ENCODE measurements at regions not wholly inside any gene's neighbourhood (a gene's known extent, or its start where the extent isn't known, plus 50 kb on each side); places are given as distances from the start of the nearest gene placed in this dataset.

DNA sequence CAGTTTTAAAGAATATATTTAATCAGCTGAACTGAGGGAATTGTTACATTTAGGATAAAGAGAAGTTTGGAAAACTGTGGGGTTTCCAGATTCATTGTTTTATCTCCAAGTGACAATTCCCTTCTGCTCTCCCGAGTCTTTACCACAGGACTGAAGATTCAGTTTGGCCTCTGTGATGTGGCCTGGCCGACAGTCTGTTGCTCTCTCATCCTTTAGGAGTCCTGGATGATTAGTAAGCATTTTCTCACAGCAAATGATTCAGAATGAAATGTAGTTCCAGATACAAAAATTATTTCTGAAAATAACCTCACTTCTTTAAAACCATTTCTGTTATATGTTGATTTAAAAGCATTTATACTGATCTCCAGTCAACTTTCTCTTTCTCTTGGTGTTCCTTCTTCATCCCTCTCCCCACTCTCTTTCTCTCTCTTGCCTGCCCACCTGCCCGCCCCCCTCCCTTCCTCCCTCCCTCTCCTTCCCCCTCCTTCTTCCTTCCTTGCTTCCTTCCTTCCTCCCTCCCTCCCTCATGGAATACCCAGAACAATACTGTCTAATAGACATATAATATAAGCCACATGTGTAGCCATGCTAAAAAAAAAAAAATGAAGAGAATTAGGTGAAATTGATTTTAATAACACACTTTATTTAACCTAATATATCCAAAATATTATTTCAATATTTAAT lies 254.9 kb downstream of the PRL start:
- DNase-seq = no peak

GRCh38 chr6:22042706-22043105 lies 254.1 kb downstream of the PRL start:
- no peak for DNase-seq

DNA sequence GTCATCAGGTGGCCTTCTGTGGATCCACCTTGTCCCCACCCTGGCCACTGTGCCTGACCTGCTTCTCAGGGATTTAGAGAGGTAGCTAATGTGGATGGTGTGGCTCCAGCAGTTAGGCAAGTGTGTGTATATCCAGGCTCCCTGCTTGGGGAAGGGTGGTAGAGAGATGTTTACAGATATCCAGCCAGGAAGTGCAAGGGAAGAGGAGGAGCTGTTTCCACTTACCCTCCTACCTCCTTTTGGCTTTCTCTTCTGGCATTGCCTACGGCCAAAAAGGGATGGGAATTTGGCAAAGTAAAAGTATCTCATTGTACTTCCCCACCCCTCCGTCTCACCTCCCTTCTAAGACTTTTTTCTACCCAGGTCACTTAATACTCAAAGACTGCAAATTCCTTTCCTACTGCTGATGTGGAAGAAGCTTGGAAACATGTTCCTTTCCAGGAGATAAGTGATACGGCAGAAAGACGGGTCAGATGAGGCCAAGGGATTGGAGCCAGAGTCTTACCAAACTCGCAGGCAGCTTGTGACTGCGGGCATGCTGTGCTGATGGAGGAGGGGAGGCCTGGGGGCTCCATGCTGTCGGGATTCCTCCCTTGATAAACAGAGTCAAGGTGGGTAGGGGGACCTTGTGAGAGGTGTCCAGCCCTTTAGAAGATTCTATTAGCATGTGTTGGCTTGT lies 253.4 kb downstream of the PRL start:
- DNase-seq = no peak

DNA sequence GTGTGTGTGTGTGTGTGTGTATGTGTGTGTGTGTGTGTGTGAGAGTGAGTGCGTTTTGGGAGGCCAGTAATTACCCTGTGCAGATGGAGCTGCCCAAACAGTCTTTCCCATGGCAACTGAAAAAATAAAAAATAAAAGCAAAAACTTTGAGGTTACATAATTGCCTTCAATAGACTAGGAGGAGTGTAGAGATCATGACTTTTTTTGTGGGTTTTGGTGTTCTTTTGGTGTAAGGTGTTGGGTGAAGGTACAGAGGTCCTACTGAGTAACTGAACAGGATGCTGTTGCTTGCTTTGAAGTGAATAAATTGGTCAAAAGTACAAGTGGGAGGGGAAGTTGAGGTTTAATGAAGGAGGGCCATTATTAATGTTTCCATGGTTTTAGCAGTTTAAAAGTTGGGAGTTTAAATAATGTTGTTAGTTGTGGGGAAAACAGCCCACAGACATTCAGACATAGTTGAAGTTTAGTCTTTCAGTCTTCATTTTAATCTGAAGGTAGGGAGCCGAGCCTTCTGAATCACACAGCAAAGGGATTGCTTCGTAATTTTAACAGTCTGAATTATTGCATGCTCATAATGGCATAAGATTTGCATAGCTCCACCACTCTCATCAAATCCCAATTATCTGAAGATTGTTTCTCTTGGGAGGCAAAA lies 251.4 kb downstream of the PRL start:
- no peak for DNase-seq

GRCh38 chr6:22049002-22049401 lies 247.8 kb downstream of the PRL start:
- no peak for DNase-seq

- no peak for DNase-seq
These were observed 243.3 kb downstream of the PRL start for GRCh38 chr6:22053391-22053997.

- no peak for DNase-seq
These were observed 240.4 kb downstream of the PRL start for GRCh38 chr6:22056398-22056797.

GRCh38 chr6:22057962-22058361 lies 238.9 kb downstream of the PRL start:
- DNase-seq = no peak

- DNase-seq = no peak
These were observed 237.7 kb downstream of the PRL start for GRCh38 chr6:22059126-22059525.

GRCh38 chr6:22059946-22060345 lies 236.9 kb downstream of the PRL start:
- DNase-seq = no peak

DNA sequence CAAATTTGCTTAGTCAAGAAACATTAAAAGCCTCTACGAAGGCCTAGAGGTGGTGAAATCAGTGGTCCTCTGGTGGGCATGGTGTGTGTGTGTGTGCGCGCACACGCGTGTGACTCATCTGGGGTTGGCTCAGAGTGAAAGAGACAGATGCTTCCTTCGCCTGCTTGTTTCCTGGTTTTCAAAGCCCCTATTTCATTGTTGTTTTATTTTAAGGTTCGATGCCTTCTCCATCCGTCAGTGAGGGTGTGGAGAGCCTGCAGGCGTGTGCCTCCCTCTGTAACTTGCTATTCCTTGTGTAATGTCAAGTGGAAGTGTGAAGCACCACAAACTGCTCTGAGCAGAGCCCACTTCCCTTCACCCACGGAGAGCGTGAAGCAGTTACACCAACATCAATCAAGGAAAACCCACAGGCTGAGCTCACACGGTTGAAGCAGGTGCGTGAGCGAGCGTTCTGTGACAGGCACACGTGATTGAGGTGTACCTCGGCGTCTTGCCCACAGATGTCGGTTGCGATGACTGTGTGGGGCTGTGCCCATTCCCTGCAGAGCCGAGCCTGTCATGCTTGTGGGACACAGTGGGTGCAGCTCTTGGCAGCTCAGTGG lies 233.9 kb downstream of the PRL start:
- DNase-seq = no peak

DNA sequence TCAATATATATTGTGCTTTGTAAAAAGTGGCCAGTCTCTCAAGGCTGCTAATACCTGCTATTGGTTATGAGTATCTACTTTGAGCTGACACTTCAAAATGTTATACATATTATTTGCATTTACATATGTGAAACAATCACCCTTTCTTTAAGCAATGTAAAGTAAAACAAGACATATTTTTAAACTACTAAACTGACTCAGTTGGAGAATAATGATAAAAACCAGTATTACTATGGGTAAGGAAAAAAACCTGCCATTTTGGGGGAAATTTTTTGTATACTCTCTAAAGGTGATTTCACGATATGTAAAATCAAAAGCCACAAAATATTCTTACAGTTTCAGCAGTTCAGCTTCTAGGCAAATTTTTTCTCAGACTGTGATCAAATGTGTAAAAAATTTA lies 232.3 kb downstream of the PRL start:
- no peak for DNase-seq

DNA sequence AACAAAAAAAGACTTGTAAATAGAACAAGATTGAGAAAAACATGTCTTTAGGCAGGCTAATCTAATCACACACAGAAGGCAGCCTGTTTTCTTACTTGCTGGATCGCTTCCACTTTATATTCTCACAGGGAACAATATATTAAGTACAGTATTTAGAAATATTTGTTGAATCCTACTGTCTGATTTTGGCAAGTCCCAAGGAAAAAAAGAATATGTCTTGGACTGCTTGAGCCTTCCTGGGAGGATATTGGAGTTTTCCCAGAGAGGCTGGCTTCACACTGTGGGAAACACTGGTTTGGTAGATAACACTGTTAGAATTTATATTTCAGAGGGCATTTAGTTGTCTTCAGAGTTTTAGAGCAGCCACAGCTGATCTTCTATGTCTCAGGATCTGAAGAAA lies 229.7 kb downstream of the PRL start:
- DNase-seq = no peak

DNA sequence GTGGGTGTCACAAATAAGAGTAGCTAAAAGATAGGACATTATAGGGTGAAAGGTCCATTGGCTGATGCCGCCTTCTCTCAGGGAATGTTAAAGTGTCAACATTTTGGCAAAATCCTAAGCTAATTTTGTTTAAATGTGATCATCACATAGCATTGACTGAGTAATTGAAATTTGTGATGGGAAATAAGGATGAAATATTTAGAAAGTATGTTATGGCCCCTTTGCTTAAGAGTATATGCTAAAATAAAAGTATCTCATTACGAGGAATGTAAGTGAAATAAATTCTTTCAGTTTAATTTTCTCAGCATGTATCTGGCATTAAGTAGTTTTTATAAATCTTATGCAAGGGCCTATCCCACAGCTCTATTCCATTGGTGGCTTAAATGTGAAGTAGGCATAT lies 229.2 kb downstream of the PRL start:
- DNase-seq = no peak

DNA sequence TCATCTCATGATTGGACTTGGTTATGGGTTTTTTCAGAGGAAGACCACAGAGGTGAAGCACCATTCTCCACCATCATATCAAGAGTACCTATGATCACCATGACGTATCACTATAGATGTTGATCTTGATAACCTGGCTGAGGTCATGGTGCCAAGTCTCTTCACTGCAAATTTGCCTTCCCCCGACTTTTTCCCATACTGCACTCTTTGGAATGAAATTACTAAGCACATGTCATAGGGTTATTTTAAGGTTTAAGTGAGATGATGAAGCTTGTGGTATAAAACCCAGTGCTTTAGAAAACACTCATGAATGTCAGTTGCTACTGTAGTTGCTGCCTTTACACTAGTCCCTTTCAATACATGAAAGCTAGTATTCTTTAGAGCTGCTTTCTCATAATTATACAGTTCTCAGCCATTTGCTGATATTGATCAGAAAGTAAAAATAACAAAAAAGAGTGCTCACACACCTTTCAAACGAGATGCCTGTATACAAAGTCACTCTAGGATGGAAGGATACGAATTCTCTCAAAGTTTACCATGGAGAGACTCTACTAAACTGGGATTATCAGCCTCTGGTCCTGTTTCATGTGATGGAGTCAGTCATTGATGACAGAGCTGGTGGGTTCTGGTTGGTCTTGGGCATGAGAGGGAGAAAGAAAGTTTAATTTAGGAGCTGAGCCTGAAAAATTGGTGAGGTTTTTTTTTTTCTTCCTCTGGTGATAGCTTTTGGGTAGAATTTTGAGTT lies 228.1 kb downstream of the PRL start:
- DNase-seq = no peak

DNA sequence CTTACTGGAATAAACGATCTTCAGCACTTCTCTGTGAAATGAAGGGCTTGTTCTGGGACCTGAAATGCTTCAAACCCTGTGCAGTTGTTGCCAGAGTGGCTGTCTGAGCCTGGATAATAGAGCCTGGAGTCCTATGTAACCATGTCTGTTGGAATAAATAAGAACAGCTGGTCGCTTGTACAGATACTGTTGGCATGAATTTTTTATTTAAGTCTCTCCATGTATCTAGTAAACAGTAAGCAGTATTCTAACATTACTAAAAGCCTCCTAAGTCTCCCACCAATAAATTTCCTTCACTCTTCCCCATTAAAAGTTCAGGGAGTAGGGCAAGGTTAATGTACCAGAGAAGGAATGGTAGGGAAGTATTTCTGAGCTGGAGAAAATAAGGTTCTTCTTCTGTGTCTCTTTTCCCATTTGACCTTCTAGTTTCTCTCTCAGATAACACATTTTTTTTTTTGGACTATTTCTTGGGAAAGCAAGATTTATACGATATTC lies 227.5 kb downstream of the PRL start:
- no peak for DNase-seq

DNA sequence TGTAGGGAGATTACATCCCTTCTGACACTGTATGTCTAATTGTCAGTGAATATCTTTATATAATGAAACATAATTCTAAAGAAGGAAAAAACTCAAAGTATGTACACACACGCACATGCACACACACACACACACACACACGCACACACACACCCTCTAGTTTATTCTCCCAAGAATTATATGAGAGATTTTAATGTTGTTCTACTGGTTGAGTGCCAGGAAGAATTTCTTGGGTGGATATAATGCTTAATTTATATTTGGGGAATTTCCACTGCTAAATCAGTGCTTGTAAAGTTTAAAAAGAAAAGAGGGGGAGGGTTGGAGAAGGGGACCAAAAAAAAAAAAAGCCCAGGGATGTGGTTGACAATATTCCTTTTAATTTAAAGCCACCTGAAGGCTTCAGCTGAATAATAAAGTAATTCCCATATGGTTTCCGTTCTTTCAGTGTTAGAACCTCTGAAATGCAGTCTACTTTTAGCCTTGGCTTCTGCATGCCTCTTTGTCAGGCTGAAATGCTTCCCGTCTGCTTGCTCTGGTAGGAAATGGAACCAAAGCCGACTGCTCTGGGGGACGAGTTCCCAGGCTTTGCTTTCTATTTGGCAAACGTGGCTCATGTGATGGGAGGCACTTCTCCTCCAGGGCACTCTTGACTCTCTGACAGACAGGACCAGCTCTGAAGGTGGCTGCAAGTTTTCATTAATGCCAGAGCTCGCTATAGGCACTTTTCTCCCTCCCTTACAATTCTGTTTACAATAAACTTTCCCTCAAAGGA lies 225.4 kb downstream of the PRL start:
- DNase-seq = no peak

- DNase-seq = no peak
These were observed 223.9 kb downstream of the PRL start for GRCh38 chr6:22072949-22073348.

DNA sequence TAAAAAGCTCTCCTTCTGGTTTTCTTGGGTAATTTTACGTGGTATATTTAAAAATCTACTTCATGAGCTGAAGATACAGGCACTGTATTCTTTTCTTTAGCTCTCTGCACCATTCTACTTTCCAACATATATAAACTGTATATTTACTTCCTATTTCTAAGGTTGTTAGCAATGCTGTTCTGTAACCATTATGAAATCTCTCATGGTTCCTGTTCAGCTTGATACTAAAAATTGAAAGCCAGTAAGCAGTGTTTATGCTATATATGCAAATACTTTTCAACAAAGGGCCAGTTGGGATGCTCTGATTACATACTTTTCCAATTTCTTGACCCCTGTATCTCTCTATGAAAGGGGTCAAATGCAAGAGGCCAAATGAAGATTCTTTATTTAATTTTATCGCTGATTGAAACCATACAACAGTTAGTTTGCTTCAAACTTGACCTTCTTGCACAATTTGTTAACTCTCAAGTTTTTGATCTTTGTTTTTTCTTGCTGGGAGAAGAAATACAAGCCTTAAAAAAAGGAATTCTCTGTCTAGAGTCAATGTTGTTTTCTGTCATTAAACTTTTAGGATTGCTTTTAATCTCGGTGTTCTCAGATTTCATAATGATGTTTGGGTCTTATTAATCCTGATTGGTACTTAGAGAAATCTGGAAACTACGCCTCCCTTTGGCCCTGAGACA lies 223.2 kb downstream of the PRL start:
- no peak for DNase-seq

DNA sequence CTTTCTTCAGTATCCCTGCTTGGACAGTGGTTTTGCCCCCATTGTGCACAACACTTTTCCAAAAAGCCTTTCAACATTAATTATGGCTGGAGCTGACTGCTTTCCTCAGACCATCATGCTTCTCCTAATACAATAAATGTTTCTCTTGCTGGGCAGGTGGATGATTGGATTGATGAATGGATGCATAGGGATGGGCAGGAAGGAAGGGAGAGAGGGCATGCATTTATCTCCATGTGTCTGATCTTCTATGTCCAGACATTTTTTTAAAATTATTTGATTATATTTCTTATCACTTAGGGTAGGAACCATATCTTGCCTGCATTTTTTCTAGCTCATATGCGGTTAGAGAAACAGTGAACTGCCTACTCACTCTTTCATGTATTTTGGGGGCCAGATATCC lies 218.5 kb downstream of the PRL start:
- no peak for DNase-seq

Measured in AML-193 (cell line).